Activated naive CD8-positive, alpha-beta T cell treated with anti-CD3 and anti-CD28 coated beads for 36 hours (primary cell): ENCODE measurements at regions not wholly inside any gene's neighbourhood (a gene's known extent, or its start where the extent isn't known, plus 50 kb on each side); places are given as distances from the start of the nearest gene placed in this dataset.

Experiments used
- DNase-seq: peaks from one replicate; pipeline ENCODE4 v3.0.0; 2021
- H3K27ac Mint-ChIP-seq: one replicate; pipeline ENCODE4 v1.8.0; 2022; ENCODE audit warnings: mild to moderate bottlenecking, moderate library complexity, mixed read lengths
- H3K27me3 Mint-ChIP-seq: one replicate; pipeline ENCODE4 v1.8.0; 2022; ENCODE audit warnings: mild to moderate bottlenecking, mixed read lengths
- H3K36me3 Mint-ChIP-seq: one replicate; pipeline ENCODE4 v1.8.0; 2021; ENCODE audit warnings: mild to moderate bottlenecking, mixed read lengths
- H3K4me1 Mint-ChIP-seq: one replicate; pipeline ENCODE4 v1.8.0; 2021; ENCODE audit warnings: mixed read lengths
- H3K4me3 Mint-ChIP-seq: one replicate; pipeline ENCODE4 v1.8.0; 2022; ENCODE audit warnings: mild to moderate bottlenecking, moderate library complexity, mixed read lengths
- H3K9me3 Mint-ChIP-seq: one replicate; pipeline ENCODE4 v1.8.0; 2022; ENCODE audit warnings: mixed read lengths

DNA sequence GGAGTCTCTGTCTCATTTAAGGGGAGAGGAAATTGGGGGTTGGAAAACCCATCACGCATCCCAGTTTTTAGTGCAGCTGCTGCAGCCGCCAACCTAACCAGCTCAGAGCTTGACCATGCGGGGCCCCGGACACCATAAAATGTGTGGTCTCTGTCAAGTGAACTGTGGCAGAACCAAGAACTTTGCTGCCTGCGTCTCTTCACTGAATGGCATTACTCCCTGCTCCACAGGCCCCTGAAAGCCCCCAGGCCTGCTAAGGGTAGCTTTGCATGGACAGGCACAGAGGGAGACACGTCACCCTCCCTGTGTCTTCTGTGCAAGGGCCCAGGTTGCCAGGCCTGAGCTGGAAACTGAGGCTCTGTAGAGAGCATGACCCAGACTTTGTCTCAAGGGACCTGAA is 144.6 kb upstream of the GPR26 start:
- Mint-ChIP-seq H3K4me1 (no peaks in the 10 kb centered on the region), H3K27ac (no peak overlapping the region), H3K9me3 (no peaks in the 10 kb centered on the region), H3K27me3 (peaks cover 4% of the 10 kb centered on the region), H3K36me3 (no peaks in the 10 kb centered on the region), H3K4me3 (no peak overlapping the region)
- DNase-seq: no peak

DNA sequence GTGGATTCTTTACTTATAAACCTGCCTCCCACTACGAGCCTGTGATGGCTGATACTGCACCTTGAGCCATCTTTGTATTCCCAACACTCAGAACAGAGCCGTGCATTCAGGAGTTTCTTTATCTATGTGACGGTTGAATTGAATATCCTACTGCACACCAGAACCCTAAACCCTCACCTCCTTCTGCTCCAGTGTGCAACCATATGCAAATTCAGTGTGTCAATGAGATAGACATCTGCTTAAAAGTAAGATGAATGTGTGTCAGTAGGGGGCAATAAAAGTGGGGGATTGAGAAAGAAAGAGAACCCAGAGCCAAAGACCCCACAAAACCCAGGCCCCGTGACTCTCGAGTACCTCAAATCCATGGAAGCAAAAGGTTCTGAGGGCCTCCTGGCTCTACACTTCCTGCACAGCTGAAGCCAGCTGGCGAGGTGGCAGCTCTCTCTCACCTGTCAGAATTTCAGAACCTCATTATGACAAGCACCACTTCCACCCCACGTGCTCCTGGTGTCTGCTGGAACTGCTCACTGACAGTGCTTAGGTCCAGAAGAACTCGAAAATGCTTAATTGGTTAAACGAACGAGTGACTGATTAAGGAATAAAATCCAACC is 143.3 kb upstream of the GPR26 start:
- Mint-ChIP-seq H3K27ac (no peak overlapping the region), H3K4me1 (no peaks in the 10 kb centered on the region), H3K36me3 (no peaks in the 10 kb centered on the region), H3K9me3 (no peaks in the 10 kb centered on the region), H3K4me3 (no peak overlapping the region), H3K27me3 (peaks cover 4% of the 10 kb centered on the region)
- no peak for DNase-seq

DNA sequence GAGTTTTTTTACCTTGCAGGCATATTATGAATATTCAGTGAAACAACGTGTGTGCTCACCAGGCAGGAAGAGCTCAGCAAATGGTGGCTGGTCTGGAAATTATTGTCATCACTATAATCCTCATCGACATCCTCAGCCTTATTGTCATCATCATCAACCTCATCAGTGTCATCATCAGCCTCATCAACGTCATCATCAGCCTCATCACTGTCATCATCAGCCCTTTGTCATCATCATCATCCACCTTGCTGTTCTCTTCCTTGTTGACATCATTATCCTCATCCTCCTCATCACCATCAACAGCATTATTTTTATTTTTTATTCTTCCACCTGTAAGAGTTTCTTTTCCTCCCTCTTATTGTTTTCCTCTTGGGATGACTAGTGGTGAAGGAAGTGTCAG is 142.3 kb upstream of the GPR26 start:
- H3K27me3 Mint-ChIP-seq: peaks cover 4% of the 10 kb centered on the region
- no peak overlapping the region for H3K27ac Mint-ChIP-seq
- no peaks in the 10 kb centered on the region for H3K9me3 Mint-ChIP-seq
- H3K36me3 Mint-ChIP-seq: no peaks in the 10 kb centered on the region
- no peak overlapping the region for H3K4me3 Mint-ChIP-seq
- no peak for DNase-seq
- H3K4me1 Mint-ChIP-seq: no peaks in the 10 kb centered on the region

DNA sequence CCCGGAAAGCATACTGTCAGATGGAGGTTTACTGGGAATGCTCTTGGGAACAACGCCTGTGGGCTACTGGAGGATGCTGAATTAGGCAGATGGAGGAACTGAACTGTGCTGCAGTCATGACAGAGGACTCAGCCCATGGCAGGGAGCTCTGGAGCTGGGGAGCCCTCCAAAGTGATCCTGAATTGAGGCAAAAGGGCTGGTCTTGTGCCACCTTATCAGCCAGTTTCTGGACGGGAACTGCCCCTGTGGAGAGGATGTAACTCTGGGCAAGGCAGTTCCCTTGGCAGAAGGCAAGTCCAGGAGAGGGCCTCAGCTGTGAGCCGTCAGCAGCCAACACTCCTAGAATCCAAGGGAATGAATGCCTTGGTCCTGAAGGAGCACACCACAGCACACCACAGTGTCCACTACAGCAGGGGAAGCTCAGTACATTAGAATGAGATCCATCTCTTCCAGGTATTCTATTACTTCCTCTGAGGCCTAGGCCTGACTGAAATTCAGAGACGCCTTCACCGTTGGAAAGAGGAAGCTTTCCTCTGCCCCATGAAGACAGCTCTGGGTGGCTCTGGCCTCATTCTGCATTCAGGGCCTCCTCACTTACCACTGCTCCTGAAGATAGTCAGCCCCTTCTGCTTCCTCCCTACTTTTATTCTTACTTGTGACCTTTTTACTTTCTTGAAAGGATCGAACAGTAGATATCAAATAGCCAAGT is 139.6 kb upstream of the GPR26 start:
- no peak overlapping the region for H3K4me3 Mint-ChIP-seq
- no peak overlapping the region for H3K27ac Mint-ChIP-seq
- H3K36me3 Mint-ChIP-seq: no peaks in the 10 kb centered on the region
- H3K27me3 Mint-ChIP-seq: peaks cover 9% of the 10 kb centered on the region
- no peaks in the 10 kb centered on the region for H3K4me1 Mint-ChIP-seq
- no peaks in the 10 kb centered on the region for H3K9me3 Mint-ChIP-seq
- no peak for DNase-seq

DNA sequence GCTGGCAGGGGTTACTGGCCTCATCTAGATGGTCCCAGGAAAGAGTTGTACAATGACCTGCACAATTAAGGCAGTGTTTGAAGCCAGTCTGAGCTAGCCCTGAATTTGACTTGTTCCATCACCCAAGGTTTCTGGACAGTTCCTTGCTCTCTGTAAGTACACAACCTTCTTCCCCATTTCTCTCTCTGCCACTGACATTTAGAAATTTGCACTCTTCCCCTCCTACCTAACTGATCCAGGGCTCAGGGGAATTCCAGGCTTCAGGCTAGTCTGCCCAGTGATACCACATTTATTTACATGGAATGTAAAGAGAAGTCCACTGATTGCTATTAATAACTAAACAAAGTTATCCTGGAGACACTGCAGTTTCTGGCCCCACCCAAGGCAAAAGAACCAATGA is 139.0 kb upstream of the GPR26 start:
- H3K36me3 Mint-ChIP-seq: peaks cover 1% of the 10 kb centered on the region
- H3K4me3 Mint-ChIP-seq: no peak overlapping the region
- peaks cover 14% of the 10 kb centered on the region for H3K27me3 Mint-ChIP-seq
- no peaks in the 10 kb centered on the region for H3K4me1 Mint-ChIP-seq
- H3K27ac Mint-ChIP-seq: no peak overlapping the region
- DNase-seq: no peak
- H3K9me3 Mint-ChIP-seq: no peaks in the 10 kb centered on the region

DNA sequence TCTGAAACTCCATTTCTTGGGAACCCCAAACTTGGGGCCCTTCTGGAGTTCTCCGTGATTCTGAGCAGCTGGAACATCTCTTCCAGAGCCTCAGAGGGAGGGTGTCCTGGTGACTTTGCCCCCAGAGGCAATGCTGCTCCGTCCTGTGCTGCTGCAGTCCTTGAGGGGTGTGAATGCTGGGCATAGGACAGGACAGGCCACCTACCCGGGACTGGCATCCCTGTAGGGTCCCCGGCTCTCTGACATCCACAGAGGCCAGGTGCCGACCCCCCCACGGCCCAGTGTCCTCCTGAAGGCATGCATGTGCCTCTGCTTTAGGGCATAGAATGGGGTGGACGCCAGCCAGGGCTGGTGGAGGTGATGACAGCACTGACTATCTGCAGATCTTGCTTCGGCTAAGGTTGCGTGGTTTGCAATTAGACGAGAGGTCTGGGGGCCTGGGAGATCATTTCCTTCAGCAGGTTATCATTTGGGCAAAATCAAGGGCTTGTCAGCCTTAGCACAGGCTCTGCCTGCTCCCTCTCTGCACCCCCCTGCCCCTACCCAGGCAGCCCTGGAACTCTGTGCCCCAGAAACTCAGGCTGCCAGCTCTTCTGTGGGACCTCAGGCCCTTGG is 136.9 kb upstream of the GPR26 start:
- Mint-ChIP-seq H3K9me3 (peaks cover 4% of the 10 kb centered on the region), H3K27ac (no peak overlapping the region), H3K36me3 (peaks cover 1% of the 10 kb centered on the region), H3K4me1 (no peaks in the 10 kb centered on the region), H3K27me3 (peaks cover 19% of the 10 kb centered on the region), H3K4me3 (no peak overlapping the region)
- no peak for DNase-seq

DNA sequence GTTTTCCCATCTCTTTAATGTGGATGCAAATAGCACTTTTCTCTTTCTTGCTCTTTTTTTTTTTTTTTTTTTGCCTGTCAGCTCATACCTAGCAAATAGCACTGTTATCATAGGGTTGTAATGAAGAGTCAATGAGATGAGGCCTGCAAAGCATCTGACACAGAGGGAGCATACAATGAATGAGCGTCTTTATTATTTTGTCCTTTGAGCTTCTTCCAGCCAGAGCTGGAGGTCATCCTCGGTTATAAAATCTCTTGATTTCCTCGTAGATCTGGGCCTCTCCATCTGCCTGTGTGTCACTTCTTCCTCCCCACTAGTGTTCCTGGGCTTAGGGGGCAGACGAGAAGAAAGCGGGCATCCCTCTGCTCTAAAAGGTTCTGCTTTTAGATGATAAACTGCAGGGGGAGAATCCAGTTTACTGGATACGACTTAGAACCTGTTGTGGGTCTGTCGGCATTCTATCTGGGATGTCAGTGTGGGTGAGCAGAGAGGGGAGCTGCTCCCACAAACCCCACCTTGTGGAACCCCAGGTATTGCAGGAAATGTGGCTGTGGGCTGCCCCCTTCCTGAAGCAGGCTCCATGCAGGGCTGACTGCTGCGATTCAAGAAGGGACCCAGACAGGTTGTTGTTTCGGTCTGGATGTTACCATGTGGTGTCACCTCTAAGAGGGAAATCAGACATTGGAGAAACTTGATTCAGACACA is 135.8 kb upstream of the GPR26 start:
- H3K4me1 Mint-ChIP-seq: no peaks in the 10 kb centered on the region
- no peak overlapping the region for H3K4me3 Mint-ChIP-seq
- H3K36me3 Mint-ChIP-seq: peaks cover 1% of the 10 kb centered on the region
- DNase-seq: no peak
- H3K27me3 Mint-ChIP-seq: peaks cover 22% of the 10 kb centered on the region
- H3K9me3 Mint-ChIP-seq: peaks cover 4% of the 10 kb centered on the region
- no peak overlapping the region for H3K27ac Mint-ChIP-seq

DNA sequence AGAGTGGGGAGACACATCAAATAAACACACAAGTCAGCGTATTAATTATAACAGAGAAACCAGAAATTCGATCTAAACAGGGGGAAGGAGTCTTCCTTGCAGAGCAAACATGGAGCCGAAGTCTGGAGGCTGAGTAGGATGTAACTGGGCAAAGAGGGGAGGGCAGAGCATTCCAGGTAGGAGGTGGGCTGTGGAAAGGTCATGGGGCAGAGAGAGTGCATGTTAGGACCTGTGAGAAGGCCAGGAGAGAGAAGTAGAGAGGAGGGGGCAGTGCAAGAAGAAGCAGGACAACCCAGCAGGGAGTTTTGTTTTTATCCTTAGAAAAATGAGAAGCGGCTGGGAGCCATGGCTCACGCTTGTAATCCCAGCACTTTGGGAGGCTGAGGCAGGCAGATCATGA is 130.8 kb upstream of the GPR26 start:
- Mint-ChIP-seq H3K4me1 (no peaks in the 10 kb centered on the region), H3K27me3 (peaks cover 37% of the 10 kb centered on the region), H3K4me3 (no peak overlapping the region), H3K27ac (no peak overlapping the region), H3K9me3 (peaks cover 4% of the 10 kb centered on the region), H3K36me3 (peaks cover 1% of the 10 kb centered on the region)
- no peak for DNase-seq

DNA sequence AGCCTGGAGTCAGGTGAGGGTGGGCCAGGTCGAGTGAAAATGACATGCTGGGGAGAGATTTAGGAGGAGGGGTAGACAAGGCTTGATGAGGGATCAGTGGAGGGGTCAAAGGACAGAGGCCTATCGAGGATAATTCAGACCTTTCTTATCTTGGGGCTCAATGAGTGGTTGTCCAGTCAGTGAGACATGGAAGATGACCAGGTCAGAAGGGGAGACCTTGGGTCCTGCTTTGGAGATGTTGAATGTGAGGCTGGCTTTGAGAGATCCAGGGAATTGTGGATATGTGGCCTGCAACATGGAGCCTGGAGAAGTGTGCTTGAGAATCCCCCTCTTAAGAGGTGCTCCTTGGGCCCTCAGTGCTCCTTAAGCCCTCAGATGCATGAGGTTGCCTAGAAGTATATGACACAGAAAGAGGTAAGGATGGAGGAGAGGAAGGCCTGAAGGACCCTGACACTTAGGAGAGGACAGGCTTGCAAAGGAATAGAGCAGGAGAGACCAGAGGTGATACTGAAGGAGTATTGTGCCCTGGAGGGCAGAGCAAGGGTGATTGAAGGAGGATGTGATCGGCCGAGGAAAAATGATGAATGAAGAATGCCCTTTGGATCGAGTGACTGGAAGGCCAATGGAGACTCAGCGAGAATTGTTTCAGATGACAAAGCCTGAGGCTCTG is 129.8 kb upstream of the GPR26 start:
- no peak for DNase-seq
- H3K4me3 Mint-ChIP-seq: no peak overlapping the region
- peaks cover 4% of the 10 kb centered on the region for H3K9me3 Mint-ChIP-seq
- no peak overlapping the region for H3K27ac Mint-ChIP-seq
- peaks cover 38% of the 10 kb centered on the region for H3K27me3 Mint-ChIP-seq
- no peaks in the 10 kb centered on the region for H3K4me1 Mint-ChIP-seq
- peaks cover 1% of the 10 kb centered on the region for H3K36me3 Mint-ChIP-seq

DNA sequence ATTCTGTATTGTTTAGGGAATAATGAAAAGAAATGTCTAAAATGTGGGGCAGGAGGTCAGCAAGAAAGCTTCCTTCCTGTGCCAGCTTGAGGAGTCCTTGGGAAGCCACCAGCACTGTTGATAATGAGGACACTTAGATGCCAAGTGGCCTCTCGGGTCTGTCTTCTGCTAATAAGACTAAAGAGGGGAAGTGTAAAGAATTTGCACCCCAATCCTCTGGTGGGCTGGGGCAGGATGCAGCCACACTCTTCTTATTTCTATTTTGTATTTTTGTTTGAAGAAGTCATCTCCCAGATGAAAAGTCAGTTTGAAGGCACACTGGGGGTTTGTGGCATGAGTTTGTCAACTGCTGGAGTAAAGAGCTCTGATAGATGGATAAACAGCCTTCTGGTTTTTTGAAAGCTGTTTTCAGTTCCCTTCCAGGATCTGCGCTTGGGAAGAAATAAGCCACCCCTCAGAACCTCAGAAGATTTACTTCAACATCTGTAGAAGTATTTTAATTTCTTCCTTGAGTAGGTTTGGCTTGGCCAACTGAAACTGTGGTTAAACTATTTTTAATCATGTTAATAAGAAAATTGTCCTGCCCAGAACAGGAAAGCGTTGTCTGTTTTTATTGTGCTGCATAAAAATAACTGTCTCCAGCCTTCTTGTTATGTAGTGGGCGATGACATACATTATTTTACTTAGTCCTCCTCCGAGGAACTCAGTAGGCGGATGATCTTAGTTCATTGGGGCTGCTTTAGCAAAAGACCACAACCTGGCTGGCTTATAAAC is 128.8 kb upstream of the GPR26 start:
- peaks cover 4% of the 10 kb centered on the region for H3K9me3 Mint-ChIP-seq

DNA sequence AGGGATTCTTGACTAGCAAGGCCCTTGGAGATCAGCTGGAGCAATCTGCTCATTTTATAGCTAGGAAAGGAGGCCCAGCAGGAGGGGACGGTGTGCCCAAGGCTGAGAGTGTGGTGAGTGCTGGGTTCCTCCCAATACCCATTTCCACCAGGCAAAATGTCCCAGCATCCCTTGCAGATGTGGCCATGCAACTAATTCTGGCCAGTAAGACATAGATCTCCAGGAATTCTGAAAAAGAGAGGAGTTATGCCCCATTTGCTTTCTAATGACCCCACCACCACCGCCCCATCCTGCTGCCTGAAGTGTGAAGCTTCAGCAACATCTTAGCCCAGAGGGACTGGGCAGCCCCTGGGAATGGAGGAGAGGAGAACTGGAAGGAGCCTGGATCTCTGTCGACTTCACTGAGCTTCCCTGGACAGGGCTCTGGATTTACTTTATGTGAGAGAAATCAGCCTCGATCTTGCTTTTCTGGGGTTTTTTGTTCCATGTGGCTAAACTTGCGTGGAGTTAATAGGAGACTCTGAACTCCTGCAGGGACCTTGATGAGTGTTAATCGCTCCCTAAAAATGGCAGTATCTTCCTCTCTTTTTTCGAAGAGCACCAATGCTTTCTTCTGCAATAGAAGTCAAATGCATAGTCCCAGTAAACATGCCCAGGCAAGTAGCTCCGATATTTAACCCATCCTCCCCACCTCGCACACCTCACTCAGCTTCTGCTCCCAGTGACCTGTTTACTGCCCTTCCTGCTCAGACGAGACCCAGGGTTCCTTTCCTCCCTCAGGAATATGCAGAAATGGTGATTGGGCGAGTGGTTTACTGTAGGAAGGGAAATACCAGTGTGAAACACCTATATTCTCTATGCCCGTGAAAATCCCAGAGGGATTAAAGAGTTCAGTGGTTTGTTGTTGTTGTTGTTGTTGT is 127.5 kb upstream of the GPR26 start:
- Mint-ChIP-seq H3K36me3 (no peaks in the 10 kb centered on the region), H3K27me3 (peaks cover 23% of the 10 kb centered on the region), H3K4me3 (no peak overlapping the region), H3K27ac (no peak overlapping the region), H3K4me1 (no peaks in the 10 kb centered on the region), H3K9me3 (no peaks in the 10 kb centered on the region)
- DNase-seq: no peak

More for the DNA sequence above, 128.8 kb upstream of the GPR26 start:
- Mint-ChIP-seq H3K4me1 (no peaks in the 10 kb centered on the region), H3K36me3 (no peaks in the 10 kb centered on the region), H3K4me3 (no peak overlapping the region), H3K27me3 (peaks cover 30% of the 10 kb centered on the region), H3K27ac (no peak overlapping the region)
- no peak for DNase-seq

DNA sequence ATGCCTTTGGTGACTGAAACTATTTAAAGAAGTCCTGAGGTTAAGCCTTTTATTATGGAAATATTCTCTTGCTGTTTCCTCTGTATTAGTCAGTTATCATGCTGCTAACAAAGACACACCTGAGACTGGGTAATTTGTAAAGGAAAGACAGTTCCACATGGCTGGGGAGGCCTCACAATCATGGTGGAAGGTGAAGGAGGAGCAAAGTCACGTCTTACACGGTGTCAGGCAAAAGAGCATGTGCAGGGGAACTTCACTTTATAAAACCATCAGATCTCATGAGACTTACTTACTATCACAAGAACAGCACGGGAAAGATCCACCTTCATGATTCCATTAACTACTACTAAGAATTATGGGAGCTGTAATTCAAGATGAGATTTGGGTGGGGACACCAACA is 121.2 kb upstream of the GPR26 start:
- DNase-seq: no peak
- H3K4me1 Mint-ChIP-seq: no peaks in the 10 kb centered on the region
- no peak overlapping the region for H3K4me3 Mint-ChIP-seq
- H3K36me3 Mint-ChIP-seq: no peaks in the 10 kb centered on the region
- no peak overlapping the region for H3K27ac Mint-ChIP-seq
- H3K9me3 Mint-ChIP-seq: peaks cover 5% of the 10 kb centered on the region
- H3K27me3 Mint-ChIP-seq: peaks cover 11% of the 10 kb centered on the region

DNA sequence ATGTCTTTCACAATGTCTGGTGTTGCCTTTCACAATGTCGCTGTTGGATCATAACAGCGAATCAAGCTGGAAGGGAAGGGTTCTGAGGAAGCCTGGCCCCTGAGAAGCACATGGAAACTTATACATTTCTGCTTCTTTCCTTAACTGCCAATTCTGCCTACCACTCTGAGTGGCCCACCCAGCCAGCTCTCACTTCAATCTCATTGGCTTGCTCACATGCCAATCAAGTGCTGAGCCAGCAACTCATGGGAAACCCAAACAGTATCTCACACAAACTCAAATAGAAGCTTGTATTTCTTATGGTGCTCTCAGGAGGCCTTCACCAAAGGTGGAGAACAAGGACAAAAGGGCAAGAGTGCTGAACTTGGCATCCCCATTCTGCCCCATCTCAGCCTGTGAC is 117.4 kb upstream of the GPR26 start:
- peaks cover 5% of the 10 kb centered on the region for H3K9me3 Mint-ChIP-seq
- no peak for DNase-seq
- H3K36me3 Mint-ChIP-seq: no peaks in the 10 kb centered on the region
- no peak overlapping the region for H3K27ac Mint-ChIP-seq
- no peak overlapping the region for H3K4me3 Mint-ChIP-seq
- peaks cover 22% of the 10 kb centered on the region for H3K27me3 Mint-ChIP-seq
- H3K4me1 Mint-ChIP-seq: no peaks in the 10 kb centered on the region
